GM12892 (cell line): ENCODE measurements at regions not wholly inside any gene's neighbourhood (a gene's known extent, or its start where the extent isn't known, plus 50 kb on each side); places are given as distances from the start of the nearest gene placed in this dataset.

Experiments used
- POLR2A ChIP-seq: IDR thresholded peaks from 2 replicates; pipeline ENCODE4 v1.6.1; 2011; ENCODE audit warnings: low read depth, low read length, control low read depth
- POLR2AphosphoS5 ChIP-seq: IDR thresholded peaks from 2 replicates; pipeline ENCODE4 v1.6.1; 2011; ENCODE audit warnings: low read depth, low read length, control low read depth

- TF ChIP-seq POLR2A = no peak
- TF ChIP-seq POLR2AphosphoS5 = no peak
These were observed 459.4 kb downstream of the GADD45G start for GRCh38 chr9:90064248-90064647.
